ENCODE measurements at regions not wholly inside any gene's neighbourhood (a gene's known extent, or its start where the extent isn't known, plus 50 kb on each side); places are given as distances from the start of the nearest gene placed in this dataset.

DNA sequence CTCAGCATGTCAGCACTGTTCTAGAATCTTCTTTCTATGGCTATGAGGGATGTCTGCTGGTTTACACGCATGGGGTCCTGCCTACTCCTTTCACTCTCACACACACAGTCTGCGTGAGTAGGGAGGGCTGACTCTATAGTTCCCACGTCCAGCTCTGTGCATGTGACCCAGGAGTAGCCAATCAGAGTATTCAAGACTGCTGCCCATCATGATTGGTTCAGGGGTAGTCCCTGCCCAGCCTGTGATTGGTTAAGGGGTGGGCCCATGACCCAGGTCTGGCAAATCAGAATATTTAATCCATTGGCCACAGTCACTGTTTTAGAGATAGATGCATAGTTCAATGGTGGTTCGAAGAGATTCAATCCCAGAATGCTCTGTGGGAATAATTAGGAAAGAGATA is 151.3 kb upstream of the IRX3 start:
- no peak for FAIRE-seq
- no peak for TF ChIP-seq CTCF (IDR thresholded peaks at IDR 0.05; ENCODE audit: insufficient read depth, missing control alignments)
- no peak for DNase-seq (ENCODE audit: insufficient read length, low spot score)

DNA sequence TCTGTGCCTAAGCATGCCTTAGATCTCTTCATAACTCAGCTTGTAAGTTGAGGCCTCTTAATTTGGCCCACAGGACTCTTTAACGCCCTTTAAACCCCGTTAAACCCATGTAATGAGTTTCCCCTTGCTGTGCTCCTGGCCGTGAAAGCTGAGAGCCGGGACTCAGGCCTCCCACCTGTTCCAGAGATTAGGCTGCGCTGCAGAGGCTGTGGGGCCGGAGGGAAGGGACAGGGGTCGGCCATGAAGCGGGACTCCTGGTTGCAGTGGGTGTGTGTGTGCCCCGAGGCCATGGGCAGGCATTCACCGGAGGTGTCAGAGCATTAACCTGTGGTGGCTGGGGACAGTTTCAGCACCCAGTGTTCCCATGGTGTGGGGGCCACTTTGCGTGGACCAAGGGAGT is 150.8 kb upstream of the IRX3 start:
- TF ChIP-seq CTCF (IDR thresholded peaks at IDR 0.05; ENCODE audit: insufficient read depth, missing control alignments): no peak
- DNase-seq (ENCODE audit: insufficient read length, low spot score) (no peak), FAIRE-seq (no peak)

- DNase-seq (ENCODE audit: insufficient read length, low spot score) (no peak), FAIRE-seq (no peak)
- no peak for TF ChIP-seq CTCF (IDR thresholded peaks at IDR 0.05; ENCODE audit: insufficient read depth, missing control alignments)
Observed at GRCh38 chr16:54436346-54436745, 149.8 kb upstream of the IRX3 start.

- no peak for TF ChIP-seq CTCF (IDR thresholded peaks at IDR 0.05; ENCODE audit: insufficient read depth, missing control alignments)
- no peak for FAIRE-seq
- DNase-seq (ENCODE audit: insufficient read length, low spot score): no peak
Observed at GRCh38 chr16:54434859-54435258, 148.3 kb upstream of the IRX3 start.

- TF ChIP-seq CTCF (IDR thresholded peaks at IDR 0.05; ENCODE audit: insufficient read depth, missing control alignments): no peak
- DNase-seq (ENCODE audit: insufficient read length, low spot score): no peak
- FAIRE-seq: no peak
Observed at GRCh38 chr16:54432897-54433229, 146.3 kb upstream of the IRX3 start.

DNA sequence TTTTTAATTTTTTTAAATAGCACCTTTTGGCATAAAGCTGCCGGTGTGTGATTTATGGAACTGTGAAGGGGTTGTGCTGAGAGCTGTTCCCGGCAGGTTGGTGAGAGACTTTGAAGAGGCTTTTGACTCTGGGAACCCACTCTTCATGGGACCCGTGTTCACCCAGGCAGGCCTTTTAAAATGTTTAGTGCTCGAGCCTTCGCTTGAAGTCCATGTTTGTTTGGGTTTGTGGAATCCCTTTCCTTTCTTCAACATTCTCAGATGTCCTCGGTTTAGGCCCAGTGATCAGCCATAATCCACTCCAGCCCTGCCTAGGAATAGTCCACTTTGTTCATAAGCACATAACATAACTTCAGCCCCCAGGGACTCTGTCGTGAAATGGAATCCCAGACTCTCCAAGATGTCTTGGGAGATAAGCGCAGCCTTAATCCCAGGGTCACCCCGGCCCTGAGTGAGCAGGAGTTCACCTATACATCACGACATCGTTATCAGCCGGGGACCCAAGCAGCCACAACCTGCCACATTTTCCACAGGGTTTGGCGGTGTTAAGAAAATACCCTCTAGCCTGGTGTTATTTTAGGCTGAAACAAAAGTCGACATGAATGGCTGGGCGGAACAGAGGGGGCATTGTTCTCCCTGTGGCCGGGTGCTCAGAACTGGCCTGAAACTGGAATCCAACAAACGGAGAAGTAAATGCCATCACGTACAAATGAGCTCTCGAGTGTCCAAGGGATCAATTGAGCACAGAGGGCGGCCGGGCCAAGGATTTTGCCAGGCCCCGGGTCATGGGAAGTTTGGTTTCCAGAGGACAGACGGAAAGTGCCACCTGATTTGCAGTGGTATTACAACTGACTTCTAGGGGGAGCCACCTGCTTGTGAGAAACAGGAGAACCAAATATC is 145.7 kb upstream of the IRX3 start:
- no peak for TF ChIP-seq CTCF (IDR thresholded peaks at IDR 0.05; ENCODE audit: insufficient read depth, missing control alignments)
- DNase-seq (ENCODE audit: insufficient read length, low spot score) (no peak), FAIRE-seq (no peak)
